ENCODE measurements at regions not wholly inside any gene's neighbourhood (a gene's known extent, or its start where the extent isn't known, plus 50 kb on each side); places are given as distances from the start of the nearest gene placed in this dataset.
A peak's percentile ranks its signal among the peaks of the same experiment; 100 is the strongest.

GRCh38 chr17:71163813-71164122, 957.1 kb upstream of the SOX9 start:
- DNase-seq (ENCODE audit: extremely low read depth in 1 of 11, low read depth in 9 of 11, low spot score in 4 of 11): no peak

DNA sequence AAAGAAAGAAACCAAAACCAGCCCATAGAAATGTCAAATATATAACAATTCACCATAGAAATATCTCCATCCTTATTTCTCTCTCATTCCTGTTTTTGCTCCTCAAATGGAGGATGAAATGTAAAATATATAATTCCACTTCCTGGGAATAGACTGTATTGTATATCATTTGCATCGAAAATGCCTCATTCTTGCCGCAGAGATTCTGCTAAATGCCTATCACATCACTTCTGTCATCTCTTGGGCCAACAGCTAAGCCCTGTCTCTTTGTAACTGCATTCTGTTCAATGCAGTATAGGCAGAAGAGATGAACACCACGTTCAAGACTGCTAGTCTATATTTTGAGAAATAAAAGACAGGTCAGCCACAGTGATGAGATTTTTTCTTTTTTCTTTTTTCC, 956.3 kb upstream of the SOX9 start:
- DNase-seq (ENCODE audit: extremely low read depth in 1 of 11, low read depth in 9 of 11, low spot score in 4 of 11): no peak

DNA sequence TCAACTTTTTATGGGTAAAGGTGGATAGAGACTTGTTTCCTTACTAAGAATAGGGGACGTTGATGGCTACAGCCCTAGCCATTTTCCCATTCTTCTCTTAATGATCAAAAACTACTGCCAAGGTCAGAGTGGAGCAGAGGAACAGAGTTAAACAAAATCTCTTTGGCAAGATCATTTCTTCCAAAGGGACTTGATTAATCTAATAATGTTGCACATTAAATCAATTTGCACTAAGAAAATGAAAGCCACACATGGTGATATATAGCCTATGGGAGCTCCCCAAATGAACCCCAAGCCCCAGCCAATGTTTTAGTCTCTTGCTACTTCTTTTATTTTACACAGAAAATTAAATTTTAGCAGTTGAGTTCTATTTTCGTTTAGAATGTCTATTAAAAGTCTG, 954.5 kb upstream of the SOX9 start:
- DNase-seq (ENCODE audit: extremely low read depth in 1 of 11, low read depth in 9 of 11, low spot score in 4 of 11): peak in 1 of 11 donors; percentile 32

DNA sequence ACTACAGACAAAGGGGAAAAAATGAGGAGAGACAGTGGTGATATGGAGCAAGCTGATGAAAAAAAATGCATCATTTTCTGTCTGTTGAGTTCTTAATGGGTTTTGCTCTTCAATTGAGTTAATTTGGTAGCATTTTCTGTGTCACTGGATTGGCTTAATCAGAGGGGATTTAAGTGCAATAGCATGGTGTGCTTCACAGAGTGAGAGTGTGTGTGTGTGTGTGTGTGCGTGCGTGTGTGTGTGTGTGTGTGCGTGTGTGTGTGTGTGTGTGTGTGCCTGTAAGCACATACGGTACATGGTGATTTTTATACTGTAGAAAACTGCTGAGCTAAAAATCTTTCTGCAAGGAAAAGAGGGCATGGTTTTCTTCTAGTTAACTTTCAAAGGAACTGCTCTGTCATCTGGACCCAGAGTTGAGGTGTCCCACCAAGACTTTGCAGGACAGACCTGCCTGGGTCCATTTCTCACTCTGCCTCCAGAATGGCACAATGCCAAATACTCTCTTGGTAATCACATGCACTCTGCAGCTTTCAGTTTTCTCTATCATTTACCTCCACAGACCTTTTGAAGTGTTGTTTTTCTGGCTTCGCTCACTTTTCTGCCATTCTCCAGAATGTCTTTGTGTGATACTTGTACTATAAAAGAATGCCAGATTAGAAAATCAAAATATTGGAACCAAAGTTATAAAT, 952.6 kb upstream of the SOX9 start:
- no peak for DNase-seq (ENCODE audit: extremely low read depth in 1 of 11, low read depth in 9 of 11, low spot score in 4 of 11)

GRCh38 chr17:71170070-71170469, 950.8 kb upstream of the SOX9 start:
- no peak for DNase-seq (ENCODE audit: extremely low read depth in 1 of 11, low read depth in 9 of 11, low spot score in 4 of 11)

- no peak for DNase-seq (ENCODE audit: extremely low read depth in 1 of 11, low read depth in 9 of 11, low spot score in 4 of 11)
These were observed 949.5 kb upstream of the SOX9 start for GRCh38 chr17:71171270-71171669.

GRCh38 chr17:71173991-71174390, 946.8 kb upstream of the SOX9 start:
- no peak for DNase-seq (ENCODE audit: extremely low read depth in 1 of 11, low read depth in 9 of 11, low spot score in 4 of 11)

DNA sequence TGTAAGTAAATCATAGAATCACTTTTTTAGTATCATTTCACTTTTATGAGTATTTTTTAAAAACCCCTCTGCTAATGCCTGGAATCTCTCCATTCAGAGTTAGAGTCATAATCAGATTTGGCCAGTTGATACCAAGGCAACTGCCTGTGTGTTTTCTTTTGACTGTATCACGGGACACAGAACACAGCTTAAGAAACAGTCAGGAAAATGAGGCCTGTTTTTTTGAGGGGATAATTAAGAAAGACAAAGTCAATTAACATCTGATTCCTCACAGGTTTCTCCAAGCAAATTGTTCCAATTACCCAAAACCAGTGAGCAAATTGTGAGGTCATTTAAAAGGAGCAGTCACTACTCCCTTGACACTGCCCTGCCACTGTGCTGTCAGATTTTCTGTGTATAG, 944.5 kb upstream of the SOX9 start:
- DNase-seq (ENCODE audit: extremely low read depth in 1 of 11, low read depth in 9 of 11, low spot score in 4 of 11): no peak

DNA sequence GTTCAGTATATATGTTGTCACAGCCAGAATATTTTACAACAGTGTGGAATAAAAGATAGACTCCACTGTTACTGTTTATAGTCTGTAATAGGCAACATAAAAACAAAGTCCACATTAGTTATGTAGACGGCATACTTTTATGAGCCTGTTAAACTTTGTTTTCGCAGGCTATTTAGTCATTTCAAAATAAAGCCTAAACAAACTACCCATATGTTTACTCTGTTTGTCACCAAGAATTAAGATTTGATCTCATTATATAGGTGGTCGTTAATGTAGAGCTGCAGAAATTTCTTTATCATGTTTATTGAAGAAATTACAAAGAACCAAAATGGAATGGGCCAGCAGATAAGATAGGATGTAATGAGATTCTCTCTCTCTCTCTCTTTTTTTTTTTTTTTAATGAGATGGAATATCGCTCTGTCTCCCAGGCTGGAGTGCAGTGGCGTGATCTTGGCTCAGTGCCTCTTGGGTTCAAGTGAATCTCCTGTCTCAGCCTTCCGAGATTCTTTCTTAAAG, 943.8 kb upstream of the SOX9 start:
- no peak for DNase-seq (ENCODE audit: extremely low read depth in 1 of 11, low read depth in 9 of 11, low spot score in 4 of 11)

DNA sequence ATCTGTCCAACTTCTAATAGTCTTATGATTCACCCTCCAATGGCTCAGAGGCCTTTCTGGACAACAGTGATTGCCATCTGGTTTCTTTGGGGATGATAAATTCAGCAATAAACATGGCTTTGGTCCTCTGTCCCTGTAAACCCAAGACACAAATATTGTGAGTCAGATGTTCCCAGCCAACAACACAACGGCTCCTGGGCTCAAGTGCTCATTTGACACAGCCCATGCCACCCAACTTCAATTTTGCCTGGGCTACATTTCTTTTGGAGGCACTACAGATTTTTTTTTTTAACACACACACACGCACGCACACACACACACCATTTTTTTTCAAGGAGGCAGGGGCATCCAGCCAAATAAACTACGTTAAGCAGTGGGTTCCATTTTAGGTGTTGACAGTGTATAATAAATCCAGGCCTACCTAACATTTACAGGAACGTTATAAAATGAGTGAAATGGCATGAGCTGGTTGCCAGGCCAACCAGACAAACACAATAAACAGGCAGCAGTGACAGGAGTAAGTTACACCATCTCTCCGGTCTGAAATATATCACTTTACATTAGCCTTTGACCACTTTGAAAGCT, 939.9 kb upstream of the SOX9 start:
- DNase-seq (ENCODE audit: extremely low read depth in 1 of 11, low read depth in 9 of 11, low spot score in 4 of 11): peak; percentile 45 to 84 (median 63)

DNA sequence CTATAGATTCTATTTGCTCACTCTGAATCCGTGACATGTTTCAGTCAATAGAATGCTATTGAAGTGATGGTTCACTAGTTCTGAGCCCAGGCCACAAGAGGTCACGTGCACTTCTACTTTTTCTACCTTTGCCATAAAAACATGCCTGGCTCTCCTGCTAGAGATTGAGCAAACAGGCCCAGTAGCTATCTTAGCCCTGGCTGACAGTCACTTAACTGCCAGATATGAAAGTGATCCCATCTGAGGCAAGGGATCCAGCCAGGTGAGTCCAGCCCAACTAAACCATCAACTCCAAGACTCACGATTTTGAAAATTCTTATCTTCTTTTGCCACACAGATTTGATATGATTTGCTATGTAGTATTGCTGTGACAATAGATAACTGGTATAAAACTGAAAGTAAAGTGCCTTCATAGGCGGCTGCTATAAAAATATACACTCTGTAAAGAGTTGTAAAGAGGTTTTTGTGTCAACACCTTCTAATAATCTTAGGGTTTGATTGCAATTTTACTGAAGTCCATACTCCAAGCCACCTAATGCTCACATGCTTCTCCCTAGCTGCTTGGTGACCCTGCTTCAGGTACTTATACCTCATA, 937.7 kb upstream of the SOX9 start:
- DNase-seq (ENCODE audit: extremely low read depth in 1 of 11, low read depth in 9 of 11, low spot score in 4 of 11): no peak

GRCh38 chr17:71184716-71185115, 936.1 kb upstream of the SOX9 start:
- no peak for DNase-seq (ENCODE audit: extremely low read depth in 1 of 11, low read depth in 9 of 11, low spot score in 4 of 11)

- no peak for DNase-seq (ENCODE audit: extremely low read depth in 1 of 11, low read depth in 9 of 11, low spot score in 4 of 11)
These were observed 933.5 kb upstream of the SOX9 start for GRCh38 chr17:71187145-71187878.

GRCh38 chr17:71188811-71189492, 931.9 kb upstream of the SOX9 start:
- no peak for DNase-seq (ENCODE audit: extremely low read depth in 1 of 11, low read depth in 9 of 11, low spot score in 4 of 11)

GRCh38 chr17:71189493-71189831, 931.4 kb upstream of the SOX9 start:
- no peak for DNase-seq (ENCODE audit: extremely low read depth in 1 of 11, low read depth in 9 of 11, low spot score in 4 of 11)

DNA sequence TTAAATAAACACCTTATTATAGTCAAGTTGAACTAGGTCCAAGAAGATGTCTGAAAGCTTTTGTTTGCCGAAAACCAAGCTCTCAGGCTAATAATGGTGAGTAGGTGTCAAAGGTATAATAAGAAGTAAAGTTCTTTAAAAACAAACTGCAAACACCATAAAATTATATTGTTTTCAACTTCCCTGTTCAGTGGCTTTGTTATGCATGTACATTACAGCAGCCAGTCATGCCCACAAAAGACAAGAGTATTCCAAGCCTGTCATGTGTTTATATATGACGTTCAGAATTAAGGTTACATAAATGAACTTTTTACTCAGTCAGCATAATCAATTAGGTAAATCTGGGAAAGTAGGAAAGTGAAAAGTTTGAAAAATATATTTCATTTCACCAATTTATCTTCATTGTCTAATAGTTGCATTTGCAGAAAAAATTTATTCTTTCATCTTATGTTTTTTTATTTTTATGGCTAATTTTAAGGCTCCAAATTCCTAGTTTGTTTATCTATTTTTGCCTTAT, 928.7 kb upstream of the SOX9 start:
- no peak for DNase-seq (ENCODE audit: extremely low read depth in 1 of 11, low read depth in 9 of 11, low spot score in 4 of 11)

GRCh38 chr17:71192848-71193247, 928.0 kb upstream of the SOX9 start:
- DNase-seq (ENCODE audit: extremely low read depth in 1 of 11, low read depth in 9 of 11, low spot score in 4 of 11): no peak

GRCh38 chr17:71200597-71200996, 920.2 kb upstream of the SOX9 start:
- no peak for DNase-seq (ENCODE audit: extremely low read depth in 1 of 11, low read depth in 9 of 11, low spot score in 4 of 11)

- no peak for DNase-seq (ENCODE audit: extremely low read depth in 1 of 11, low read depth in 9 of 11, low spot score in 4 of 11)
These were observed 919.2 kb upstream of the SOX9 start for GRCh38 chr17:71201639-71202038.

Data from renal cortex interstitium (tissue), 11 donors.